ENCODE measurements at regions not wholly inside any gene's neighbourhood (a gene's known extent, or its start where the extent isn't known, plus 50 kb on each side); places are given as distances from the start of the nearest gene placed in this dataset.

DNA sequence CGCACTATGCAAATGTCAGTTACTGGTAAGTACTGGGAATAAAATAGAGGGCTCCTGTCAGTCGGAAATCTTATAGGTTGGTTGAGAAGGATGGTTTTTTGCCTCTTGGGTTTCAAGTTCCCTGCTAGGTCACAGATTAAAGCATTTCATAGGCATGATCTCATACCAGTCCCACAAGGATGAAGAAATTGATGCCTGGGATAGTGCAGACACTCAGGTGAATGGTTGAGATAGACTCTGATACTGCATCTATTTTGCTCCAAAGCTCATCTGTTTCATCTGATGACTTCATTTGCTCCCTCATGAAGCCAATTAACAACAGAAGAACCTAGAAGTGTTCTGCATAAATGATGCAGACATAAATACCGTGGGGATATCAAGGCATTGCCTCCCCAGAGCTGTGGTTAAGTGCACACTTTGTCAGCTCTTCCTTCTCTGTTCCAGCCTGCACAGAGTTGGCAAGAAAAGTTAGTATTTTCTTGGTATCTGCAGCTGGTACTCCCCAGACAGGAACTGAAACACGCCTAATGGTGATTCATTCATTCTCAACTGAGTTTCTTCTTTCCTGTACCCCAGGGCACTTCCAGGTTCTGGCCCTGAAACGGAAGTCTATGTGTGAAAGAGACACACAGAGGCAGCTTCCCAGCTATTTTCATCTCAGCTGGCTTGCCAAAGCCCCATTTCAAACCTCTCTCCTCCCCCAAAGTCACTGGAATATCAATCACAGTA, 418.3 kb upstream of the SALL1 start:
- DNase-seq: no peak

DNA sequence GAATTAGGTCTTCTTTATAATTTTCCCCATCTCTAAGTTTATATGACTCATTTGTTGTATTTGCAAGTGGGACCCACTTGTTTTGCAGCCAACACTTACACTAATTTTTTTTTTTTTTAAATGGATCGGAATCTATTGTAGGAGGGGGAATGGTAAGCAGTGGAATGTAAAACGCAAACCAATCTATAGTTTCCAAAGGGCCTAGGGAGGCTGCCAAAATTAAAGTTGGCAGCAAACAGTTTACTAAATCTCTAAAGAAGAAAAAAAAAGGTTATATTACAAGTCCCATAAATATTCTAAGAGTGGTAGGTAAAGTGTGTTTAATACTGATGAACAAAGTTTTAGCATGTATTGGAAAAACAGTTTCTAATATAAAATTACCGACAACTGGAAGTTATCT, 416.8 kb upstream of the SALL1 start:
- DNase-seq: no peak

DNA sequence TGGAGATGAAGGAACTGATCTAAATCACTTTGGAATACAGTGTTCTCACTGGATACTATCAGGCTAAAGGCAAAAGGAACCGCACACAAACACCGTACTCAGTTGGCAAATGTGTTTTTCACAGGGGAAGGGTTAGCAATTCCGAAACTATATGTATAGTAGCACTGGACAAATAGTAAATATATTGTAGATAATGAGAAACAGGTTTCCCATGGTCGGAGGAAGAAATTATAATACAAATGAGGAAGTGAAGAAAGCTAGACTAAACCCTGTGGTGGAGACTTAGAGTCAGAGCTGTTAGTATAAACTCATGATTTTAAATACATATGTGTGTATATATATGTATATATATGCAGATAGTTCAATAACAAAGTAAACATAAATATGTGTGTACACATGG, 414.1 kb upstream of the SALL1 start:
- DNase-seq: no peak

DNA sequence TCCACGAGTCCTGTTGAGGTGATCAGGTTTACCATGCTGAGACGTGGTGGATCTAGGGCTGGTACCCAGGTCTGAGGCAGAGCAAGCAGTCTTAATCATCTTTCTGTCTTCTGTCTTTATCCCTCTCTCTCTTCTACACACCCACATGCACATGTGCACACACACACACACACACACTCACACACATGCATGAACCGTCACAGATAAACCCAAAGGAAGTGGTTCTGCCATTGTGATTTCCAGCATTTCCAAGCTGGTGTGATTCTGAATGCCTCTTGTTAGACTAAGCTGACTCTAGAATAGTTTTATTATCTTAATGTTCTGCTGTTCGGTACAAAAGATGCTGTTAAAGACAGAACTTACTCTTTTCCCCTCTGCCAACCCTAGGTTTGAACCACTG, 411.8 kb upstream of the SALL1 start:
- DNase-seq: no peak

DNA sequence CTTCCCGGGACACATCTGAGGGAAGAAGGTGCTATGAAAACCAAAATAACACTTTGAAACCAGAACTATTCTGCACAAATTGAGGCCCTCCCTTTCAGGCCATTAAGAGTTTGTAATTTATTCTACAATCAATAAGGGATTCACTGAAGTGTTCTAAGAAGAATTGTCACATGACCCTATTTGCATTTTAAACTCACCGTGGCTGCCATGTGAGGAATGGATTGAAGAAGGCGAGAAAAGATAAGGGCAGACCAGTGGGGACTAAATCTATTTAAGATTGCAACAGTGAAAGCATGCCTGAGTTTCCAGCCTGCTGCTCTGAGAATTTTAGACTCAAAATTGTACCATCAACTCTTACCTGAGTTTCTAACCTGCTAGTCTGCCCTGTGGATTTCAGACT, 408.8 kb upstream of the SALL1 start:
- no peak for DNase-seq

DNA sequence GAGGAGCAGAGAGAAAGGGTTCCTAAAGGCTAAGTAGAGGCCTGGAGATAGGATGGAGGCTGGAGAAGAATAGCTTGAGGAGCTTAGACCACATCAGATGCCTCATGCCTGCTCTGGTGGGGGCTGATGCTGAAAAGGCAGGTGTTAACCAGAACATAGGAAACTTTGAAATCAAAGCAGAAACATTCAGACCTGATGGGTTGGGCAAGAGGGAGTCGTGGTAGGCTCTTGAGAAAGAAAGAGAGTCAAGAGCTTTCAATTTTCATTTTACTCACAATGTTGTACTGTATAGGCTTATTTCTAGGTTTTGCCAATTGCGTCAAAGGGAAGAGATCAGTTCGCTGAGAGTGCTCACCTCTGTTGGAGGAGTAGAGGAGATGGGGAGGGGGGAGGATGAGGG, 406.6 kb upstream of the SALL1 start:
- DNase-seq: no peak

DNA sequence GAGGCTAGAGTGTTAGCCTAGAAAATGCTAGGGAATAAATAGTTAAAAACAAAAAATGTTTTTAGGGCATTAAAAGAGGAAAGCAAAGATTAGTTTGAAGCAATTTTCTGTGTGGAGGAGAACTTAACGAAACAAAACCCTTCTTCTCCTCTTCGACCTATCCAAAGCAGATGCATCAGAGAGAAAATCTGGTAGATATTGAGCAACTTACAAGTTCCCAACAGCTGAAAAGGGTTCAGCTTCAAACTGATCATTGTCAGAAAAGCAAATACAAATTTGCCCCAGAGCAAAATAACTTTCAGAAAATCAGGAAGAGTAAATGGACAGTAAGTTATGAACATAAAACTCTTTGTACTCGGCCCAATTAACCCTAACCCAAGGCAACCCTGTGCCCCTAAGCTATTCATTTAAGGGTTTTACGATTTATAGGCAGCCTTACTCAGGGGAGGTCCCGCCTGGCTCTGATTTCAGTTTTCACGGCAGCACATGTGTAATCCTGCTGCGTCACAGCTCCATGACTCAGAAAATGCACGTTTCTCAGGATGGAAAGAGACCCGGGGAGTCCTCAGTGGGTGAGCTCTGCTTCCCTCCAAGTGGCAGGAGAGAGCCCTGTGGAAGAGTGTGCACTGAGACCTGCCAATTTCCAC, 405.7 kb upstream of the SALL1 start:
- DNase-seq: no peak

DNA sequence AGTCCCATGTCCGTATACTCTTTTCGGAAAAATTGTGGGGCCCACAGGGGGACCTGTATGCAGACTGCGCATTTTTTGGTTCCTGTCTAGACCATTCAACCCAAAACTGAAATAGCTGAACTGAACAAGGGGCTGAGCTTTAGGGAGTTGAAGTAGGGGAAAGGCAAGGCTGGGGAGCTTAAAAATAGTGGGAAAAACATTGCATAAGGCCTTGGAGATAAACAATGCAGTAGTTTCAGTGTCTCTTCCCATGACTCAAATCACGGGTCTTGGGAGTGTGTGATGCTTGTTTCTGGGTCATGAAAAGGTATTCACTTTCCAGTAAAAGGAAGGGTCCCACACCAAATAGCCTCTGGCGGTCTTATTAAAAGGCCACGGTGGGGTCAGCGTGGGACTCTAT, 402.8 kb upstream of the SALL1 start:
- no peak for DNase-seq

DNA sequence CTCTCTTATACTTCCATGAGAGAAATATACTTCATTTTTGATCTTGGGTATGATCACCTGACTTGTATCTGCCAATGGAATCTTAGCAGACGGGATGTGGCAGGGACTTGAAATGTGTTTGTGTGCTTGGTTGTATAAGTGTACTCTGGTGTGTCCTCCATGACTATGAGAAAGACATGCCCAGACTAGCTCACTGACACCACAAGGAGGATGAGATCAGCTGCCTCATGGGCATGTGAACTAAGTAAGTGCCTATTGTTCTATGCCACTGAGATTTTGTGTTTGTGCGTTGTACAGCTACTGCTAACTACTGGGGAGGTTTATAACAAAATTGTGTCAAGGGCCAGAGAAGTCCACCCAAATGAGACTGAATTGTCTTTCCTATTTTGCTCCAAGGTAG, 402.2 kb upstream of the SALL1 start:
- no peak for DNase-seq

DNA sequence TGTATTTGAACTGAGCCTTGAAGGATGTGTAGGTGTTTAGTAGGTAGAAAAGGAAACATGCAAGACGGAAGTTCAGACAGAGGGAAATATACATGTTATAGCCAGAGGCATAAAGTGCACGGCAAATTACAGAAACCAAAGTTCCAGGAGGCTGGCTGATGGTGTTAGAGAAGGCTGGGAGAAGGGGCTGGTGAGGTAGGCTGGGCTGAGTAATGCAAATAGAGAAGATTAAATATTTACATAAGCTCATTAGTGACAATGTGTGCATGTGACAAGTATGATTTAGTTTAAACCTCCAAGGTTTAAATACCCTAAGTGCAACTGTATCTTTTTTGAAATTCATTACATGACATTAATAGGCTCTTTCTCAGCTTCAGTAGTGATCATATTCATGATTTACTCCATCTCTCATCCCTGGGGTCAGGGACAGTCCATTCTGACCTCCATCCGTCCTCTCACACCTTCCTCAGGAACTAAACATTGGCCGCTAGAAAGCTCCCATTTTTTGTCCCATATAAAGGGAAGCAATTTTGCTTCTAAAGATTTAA, 399.8 kb upstream of the SALL1 start:
- DNase-seq: no peak

DNA sequence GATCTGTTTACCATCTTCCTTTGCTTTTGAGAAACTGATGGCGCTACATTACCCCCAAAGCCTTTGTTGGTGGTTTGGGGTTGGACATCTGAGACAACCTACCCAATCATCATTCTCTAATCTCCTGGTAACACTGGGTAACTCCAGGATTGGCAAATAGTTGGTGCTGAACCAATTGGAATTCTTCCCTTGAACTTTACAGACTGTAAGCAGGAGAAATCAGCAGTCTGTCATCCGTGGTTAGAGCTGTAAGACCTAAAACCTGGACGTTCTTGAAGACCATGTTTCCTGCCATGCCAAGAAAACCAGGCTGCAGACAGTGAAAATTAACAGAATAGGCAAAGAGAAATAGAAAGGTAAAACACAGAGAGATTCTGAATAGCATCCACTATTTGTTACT, 398.8 kb upstream of the SALL1 start:
- DNase-seq: no peak

DNA sequence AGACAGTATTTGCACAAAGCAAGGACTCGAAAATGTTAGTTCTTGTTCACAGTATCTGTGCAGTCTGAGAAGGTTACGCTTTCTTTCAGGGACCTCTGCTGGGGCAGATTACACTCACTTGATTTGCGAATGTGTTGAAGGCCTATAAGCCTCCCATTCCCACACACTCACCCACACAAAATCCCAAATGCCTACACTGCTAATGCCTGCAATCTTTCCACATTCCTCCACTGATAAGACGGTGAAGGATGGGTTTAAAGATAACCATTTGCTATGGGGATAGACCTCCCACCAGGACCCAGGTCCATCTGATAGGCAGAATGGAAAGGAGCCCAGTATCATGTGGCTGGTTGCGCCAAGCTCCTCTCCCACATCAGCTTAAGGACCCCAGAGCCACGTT, 394.9 kb upstream of the SALL1 start:
- no peak for DNase-seq

DNA sequence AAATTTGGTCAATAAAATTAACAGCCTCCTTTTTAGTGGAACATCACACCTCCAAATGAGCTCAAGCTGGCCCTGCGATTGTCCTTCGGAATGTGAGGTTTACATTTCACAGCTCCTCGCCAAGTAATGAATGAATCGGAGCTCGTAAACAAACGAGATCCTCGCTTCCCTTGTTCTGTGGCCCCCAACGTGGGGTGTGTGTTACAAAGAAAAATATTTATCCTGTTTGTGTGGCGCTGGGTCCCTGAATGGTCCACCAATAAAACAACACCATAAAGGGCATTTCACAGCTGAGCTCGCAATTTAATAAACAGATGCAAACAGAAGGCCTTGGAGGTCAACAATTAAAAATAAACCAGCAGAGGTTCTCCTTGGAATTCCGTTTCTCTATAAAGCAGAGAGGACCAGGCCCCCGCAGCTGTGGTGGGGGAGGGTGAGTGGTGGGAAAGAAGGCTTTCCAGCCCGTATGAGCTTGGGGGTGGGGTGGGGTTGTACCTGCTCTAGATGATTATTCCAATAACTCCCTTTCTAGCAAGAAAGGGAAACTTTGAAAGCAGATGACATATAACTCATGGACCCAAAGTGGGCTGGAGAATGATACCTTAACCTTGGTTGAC, 393.9 kb upstream of the SALL1 start:
- DNase-seq: no peak

DNA sequence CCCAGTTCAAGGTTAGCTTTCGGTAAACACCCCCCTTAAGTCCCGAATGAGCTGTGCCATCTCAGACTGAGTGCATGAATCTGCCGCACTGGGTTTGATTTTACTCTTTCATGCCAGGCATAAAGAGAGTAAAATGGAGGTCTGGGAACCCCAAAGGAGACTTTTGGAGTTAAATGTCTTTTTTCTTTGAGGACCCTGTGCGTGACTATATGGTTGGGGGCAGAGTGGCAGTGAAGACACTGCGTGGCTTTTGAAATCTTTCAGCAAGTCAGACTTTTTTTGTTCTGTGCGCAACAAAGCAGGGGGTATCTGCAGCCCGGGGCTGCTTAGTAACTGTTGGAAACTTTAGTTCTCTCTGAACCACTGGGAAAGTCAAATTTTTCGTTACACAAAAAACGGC, 392.9 kb upstream of the SALL1 start:
- DNase-seq: no peak

DNA sequence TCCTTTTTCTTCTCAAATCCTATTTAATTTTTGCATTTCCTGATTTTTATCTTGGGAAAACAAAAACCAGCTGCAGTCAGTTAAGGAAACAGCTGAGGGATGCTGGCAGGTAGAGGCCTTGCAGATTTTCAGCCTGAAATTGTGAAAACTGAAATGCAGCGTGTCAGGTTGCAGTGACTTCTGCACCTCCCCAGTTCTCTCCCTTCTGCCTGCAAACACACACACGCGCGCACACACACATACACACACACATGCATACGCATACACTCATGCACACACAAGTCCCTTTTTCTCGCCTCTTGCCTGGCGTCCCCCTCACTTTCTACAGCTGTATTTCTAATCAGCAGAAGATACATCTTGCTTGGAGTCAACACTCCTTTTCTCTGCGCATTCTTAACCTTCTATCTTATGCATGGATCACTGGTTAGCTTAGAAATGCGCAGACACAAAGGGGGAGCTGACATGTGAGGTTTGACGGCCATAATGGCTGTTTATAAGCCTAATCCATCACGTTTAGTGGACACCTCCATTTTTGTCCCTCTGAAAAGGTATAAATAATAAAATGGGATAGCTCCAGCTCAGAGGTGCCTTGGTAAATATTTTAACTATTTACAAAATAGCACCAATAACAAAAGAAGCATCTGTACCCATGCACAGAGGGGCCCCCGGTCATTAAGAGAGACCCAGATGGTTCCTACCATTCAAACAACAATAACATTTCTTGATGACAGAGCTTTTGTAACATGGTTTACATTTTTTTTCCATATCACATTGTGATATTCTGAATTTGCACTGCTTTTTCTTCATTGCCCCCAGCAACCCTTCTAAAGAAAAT, 392.1 kb upstream of the SALL1 start:
- DNase-seq: no peak

DNA sequence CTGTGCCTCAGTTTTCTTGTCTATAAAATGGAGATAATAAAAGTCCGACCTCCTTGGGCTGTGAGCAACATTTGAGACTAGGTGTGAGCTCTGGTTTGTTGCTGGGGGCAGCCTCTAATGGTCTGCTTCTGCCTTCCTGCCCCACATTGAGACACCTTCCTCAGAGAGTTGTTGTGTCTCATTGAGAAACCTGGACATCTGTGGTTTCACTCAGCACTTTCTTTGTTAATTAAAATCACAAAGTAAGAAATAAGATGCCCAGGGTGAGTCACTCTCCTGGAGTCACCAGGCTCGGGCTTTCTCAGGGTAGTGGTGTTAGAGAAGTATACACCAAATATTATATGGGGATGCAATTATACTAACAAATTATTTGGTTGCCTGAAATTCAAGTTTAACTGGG, 389.2 kb upstream of the SALL1 start:
- DNase-seq: no peak

DNA sequence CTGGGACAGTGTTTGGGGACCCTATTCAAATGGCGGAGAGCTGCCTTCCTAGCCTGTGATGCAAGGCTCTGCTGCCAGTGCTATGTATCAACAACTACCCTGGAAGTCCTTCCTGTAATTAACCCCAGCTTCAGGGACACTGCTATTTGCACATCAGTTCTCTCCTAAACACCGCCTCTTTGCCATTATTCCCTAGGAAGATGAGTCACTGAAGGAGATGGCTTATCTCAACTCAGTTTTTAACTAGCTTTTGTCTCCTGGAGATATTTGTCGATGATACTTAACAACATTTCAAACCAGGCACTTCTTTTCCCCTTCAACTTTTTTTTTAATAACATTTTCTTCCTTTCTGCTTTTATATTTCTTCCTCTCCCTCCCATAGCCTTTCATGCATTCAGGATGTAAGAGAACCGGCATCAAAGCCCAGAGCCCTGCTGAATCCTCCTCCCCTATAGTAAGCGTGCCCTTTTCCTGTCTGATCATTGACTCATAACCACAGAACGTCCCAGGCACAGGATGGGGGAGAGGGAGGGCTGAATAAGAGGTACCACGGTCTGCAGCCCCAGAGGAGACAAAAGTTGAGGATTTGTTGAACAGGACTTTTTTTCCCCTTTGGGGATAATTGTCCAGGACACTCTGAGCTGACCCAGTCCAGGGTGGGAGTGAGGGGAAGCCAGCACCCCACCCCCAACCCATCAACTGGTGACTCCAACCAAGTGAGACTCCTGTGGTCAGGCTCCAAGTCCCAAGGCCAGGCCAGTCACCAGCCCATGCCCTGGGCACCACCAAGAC, 387.8 kb upstream of the SALL1 start:
- DNase-seq: no peak

DNA sequence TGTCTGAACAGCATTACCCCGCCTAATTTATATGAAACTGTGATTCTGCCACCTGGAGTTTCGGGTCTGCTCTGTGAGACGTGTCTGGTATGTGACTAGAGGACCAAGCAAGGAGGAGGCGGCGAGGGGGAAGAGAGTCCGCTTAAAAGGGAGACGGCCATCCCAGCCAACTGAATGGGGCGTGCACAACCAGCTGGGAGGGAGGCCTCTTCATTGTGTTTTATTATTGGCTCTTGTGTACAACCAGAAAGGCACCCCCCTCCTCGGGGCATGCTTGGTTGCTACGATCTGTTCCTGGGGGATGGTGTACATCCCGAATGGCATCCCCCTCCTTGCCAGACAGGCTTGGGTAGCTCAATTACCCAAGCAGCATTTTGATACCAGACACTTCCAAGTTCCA, 384.5 kb upstream of the SALL1 start:
- DNase-seq: no peak

DNA sequence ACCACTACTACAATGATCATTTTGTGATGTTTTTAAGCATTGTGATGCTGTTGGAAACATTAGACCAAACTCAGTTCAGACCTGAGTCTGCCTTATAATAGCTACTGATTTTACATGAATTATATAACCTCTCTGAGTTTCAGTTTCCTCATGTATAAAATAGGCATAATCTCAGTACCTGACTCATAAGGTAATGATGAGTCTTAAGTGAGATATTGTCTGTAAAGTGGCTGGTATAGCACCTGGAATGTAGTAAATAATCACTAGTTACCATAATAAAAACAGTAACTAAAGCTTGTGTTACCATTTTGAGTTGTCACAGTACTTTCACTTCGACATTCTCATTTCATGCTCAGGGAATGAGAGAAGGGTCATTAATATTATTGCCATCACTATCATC, 381.5 kb upstream of the SALL1 start:
- no peak for DNase-seq

DNA sequence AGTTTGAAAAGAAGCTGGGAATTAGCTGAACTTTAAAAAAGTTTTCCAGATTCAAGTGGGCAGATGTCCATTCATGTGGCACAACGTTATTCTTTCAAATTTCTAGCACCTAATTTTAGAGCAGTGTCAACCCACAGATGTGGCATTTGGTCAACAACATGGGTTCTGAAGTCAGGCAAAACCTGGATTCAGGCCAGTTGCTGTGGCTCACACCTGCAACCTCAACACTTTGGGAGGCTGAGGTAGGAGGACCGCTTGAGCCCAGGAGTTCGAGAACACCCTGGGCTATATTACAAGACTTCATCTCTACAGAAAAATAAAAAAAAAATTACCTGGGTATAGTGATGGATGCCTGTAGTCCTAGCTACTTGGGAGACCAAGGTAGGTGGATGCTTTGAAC, 380.2 kb upstream of the SALL1 start:
- DNase-seq: no peak

DNA sequence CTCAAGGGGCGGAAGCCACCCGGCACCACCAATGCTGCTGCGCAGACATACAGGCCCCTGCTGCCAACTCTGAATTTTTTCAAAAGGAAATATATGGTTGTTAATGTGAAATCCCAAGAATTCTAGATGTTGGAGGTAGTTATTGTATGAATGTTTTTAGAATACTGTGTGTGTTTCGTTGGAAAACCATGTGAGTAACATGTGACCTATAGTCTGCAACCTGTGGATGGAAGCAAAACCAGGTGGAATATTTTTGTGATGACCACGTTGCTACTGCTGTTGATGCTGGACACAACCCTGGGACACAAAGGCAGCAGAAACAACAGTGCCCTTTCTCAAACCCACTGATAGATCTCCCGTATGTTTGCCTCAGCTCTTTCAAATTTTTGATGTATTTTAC, 376.3 kb upstream of the SALL1 start:
- no peak for DNase-seq

DNA sequence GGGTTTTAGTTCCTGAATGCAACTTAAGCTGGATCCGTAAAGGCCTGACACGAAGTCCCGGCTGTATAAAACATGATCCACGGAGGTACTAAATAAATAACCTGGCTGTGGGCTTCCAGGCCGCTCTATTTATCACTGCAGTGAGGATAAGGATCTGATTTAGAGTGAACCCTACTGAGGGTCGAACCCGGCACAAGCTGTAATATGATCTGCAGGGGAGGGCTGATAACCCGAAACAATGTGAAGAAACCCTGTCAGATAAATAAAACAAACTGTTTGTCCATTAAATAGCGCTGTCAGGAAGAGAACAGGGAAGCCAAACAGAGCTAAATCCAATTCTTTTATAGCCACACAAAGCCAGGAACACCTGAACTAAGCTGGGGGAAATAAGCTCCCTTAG, 375.6 kb upstream of the SALL1 start:
- no peak for DNase-seq
